ENCODE measurements at regions not wholly inside any gene's neighbourhood (a gene's known extent, or its start where the extent isn't known, plus 50 kb on each side); places are given as distances from the start of the nearest gene placed in this dataset.

DNA sequence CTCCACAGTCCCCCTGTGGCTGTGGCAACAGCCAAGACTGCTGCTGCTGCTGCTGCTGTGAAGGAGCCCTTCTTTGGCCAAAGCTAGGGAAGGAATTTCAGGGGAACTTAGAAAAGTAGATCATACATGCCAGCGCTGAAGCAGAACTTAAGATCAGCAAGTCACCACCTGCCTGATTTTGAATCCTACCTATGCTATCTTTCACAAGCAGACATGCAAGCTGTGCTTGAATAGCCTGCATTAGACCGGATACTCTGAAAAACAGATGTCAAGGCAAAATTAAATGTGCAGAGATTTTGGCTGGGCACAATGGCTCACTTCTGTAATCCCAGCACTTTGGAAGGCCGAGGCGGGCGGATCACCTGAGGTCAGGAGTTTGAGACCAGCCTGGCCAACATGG is 99.3 kb upstream of the ZNF366 start:
- no peak for TF ChIP-seq POLR2A (IDR thresholded peaks at IDR 0.05)
- TF ChIP-seq, protein P1, sequence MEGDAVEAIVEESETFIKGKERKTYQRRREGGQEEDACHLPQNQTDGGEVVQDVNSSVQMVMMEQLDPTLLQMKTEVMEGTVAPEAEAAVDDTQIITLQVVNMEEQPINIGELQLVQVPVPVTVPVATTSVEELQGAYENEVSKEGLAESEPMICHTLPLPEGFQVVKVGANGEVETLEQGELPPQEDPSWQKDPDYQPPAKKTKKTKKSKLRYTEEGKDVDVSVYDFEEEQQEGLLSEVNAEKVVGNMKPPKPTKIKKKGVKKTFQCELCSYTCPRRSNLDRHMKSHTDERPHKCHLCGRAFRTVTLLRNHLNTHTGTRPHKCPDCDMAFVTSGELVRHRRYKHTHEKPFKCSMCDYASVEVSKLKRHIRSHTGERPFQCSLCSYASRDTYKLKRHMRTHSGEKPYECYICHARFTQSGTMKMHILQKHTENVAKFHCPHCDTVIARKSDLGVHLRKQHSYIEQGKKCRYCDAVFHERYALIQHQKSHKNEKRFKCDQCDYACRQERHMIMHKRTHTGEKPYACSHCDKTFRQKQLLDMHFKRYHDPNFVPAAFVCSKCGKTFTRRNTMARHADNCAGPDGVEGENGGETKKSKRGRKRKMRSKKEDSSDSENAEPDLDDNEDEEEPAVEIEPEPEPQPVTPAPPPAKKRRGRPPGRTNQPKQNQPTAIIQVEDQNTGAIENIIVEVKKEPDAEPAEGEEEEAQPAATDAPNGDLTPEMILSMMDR (IDR thresholded peaks at IDR 0.05): no peak

Data from breast epithelium (tissue), 3 donors.